ENCODE measurements at regions not wholly inside any gene's neighbourhood (a gene's known extent, or its start where the extent isn't known, plus 50 kb on each side); places are given as distances from the start of the nearest gene placed in this dataset.
"Not testable (repeated sequence)": the region's sequence is repeated elsewhere in the genome, so short reads cannot be mapped to it uniquely, and the experiment has no call there.

DNA sequence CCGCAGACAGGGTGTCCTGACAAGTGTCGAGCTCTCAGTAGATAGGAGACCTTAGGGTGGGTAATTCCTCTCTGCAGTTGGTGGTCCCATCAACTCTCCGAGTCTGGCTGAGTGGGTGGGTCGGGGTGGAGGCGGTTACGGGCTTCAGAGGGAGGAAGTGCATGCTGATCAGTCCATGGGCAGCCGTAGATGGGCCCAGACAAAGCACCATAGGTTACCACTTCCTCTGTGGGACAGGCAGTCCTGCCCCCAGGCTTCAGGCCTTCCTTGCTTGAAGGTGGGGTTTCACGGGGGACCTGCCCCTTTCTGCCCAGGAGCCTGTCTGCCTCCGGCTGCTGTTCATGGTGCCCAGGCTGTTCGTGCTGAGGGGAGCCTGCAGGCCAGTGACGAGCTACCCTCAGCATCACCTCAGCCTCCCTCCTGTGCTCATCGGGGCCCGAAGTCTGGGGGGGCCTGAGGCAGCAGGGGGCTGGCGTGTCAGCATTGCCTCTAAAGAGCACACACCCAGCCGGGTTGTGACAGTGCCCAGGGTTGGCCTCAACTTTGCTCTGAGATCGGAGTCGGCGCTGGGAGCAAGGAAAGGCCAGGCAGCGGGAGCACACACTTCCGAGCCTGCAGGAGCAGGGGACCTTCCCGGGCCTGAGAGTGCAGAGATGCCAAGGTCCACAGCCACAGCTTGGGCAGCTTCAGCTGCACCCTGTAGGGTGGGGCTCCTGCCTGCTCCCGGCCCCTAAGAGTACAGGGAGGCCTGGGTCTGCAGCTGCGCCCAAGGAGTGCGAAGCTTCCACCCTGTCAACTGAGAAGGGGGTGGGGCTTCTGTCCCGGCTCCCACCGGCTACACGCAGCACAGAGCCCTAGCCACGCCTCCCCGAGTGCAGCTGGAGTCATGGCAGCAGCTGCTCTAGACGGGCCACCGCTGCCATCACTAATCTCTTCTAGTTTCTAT is 225.4 kb upstream of the NRIP1 start:
- intact Hi-C loops (cut with DNase I): no loop called here
- DNase-seq (peak; percentile 47), ATAC-seq (ENCODE audit: poor library complexity) (peak; percentile 66)

- ATAC-seq (ENCODE audit: poor library complexity) (no peak), DNase-seq (peak; percentile 31)
- intact Hi-C loops (cut with DNase I): no loop called here
Observed at GRCh38 chr21:15291621-15292266, 226.9 kb upstream of the NRIP1 start.

GRCh38 chr21:15293240-15293639 is 228.4 kb upstream of the NRIP1 start:
- intact Hi-C loops (cut with DNase I): no loop called here
- ATAC-seq (ENCODE audit: poor library complexity): peak; percentile 64
- no peak for DNase-seq

DNA sequence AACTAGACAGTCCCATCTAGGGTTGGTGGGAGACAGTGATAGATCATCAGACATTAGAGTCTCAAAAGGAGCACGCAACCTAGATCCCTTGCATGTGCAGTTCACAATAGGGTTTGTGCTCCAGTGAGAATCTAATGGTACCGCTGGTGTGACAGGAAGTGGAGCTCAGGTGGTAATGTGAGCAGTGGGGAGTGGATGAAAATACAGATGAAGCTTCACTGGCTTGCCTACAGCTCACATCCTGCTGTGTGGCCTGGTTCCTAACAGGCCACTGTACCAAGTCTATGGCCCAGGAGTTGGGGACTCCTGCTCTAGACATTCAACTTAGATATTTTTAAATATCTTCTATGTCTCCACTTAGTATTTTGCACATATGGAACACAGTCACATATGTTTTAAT is 231.1 kb upstream of the NRIP1 start:
- intact Hi-C loops (cut with DNase I): no loop called here
- ATAC-seq (ENCODE audit: poor library complexity): no peak
- no peak for DNase-seq

- intact Hi-C loops (cut with DNase I): no loop called here
- DNase-seq (no peak), ATAC-seq (ENCODE audit: poor library complexity) (no peak)
Observed at GRCh38 chr21:15297824-15298223, 233.0 kb upstream of the NRIP1 start.

DNA sequence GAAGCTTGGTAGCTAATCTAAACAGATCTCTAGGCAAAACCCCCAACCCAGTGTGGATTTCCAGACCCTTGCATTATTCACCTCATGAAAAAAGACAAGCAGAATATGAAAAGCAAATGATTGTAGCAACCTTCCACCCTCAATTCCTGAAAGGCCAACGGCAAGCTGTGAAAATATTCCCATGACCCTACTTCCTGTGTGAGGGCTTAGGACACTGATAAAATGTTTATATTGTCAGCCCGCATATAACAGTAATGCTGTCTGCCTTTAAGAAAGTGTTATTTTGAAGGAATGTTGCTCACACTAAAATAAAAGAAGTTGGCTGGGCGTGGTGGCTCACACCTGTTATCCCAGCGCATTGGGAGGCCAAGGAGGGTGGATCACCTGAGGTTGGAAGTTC is 233.5 kb upstream of the NRIP1 start:
- ATAC-seq (ENCODE audit: poor library complexity) (no peak), DNase-seq (no peak)
- intact Hi-C loops (cut with DNase I): no loop called here

DNA sequence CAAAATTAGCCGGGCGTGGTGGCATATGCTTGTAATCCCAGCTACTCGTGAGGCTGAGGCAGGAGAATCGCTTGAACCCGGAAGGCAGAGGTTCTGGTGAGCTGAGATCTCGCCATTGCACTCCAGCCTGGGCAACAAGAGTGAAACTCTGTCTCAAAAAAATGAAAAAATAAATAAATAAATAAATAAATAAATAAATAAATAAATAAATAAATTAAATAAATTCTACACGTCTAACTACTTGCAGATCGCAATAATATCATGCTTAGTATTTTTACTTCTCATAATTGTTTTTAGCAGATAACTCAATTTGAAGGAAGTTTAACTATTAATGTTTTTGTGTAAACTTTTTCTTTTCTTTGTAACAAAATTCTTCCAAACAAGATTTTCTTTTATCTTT is 234.0 kb upstream of the NRIP1 start:
- DNase-seq; intact Hi-C loops (cut with DNase I); ATAC-seq (ENCODE audit: poor library complexity): not testable (repeated sequence)

DNA sequence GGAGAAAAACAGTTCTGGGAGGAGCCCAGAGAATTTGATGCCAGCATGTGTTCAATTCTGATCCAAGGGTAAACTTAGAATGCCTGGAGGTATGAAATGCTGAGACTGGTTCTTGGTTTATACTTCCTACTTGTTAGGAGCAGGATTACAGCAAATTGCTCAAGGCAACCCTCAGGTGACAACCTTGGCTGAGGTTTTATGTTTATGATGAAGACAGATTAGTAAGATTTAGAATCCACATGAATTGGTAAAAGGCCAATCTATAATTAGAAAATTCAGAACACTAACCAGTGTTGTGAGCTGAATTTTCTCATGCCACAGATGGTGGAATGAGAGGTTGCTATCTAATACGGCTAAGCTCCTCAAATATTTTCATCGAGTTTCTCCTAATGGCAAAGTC is 235.3 kb upstream of the NRIP1 start:
- DNase-seq (no peak), ATAC-seq (ENCODE audit: poor library complexity) (no peak)
- intact Hi-C loops (cut with DNase I): no loop called here

- ATAC-seq (ENCODE audit: poor library complexity) (peak; percentile 58), DNase-seq (no peak)
- intact Hi-C loops (cut with DNase I): no loop called here
Observed at GRCh38 chr21:15301014-15301413, 236.2 kb upstream of the NRIP1 start.

DNA sequence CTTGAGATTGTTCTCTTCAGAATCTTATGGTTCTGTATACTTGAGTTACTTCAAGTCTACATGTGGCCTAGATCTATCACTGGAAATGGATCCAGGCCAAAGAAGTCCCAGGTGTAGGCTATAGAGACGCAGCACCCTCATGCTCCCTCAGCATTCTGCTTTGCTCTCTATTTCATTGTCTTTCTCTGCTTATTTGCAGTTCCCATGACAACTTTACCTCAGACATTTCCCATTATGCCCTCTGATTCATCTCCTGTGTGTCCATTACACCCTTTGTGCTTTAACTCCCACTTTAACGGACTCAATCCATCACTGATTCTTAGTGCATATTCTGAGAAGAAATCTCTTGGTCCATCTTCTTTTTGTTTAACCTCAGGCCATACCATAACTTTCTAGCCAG is 236.9 kb upstream of the NRIP1 start:
- ATAC-seq (ENCODE audit: poor library complexity): no peak
- no peak for DNase-seq
- intact Hi-C loops (cut with DNase I): no loop called here

DNA sequence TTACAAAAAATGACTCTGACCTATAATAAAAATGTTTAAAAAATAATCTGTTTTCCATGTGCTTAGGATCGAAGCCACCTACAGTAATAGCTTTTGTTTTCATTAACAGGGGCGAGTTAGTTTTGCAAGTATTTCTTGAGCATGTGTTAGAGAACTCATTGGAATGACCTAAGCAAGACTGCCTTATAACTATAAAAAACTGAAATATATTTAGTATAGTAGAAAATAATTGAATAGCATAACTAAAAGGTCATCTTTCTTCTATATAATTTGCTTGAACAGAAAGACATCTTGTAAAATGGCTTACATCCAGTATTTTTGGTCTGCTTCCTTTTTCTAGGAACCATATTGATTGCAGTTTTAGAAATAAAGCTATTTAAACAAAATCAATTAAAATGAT is 241.5 kb upstream of the NRIP1 start:
- ATAC-seq (ENCODE audit: poor library complexity) (no peak), DNase-seq (no peak)
- intact Hi-C loops (cut with DNase I): no loop called here

DNA sequence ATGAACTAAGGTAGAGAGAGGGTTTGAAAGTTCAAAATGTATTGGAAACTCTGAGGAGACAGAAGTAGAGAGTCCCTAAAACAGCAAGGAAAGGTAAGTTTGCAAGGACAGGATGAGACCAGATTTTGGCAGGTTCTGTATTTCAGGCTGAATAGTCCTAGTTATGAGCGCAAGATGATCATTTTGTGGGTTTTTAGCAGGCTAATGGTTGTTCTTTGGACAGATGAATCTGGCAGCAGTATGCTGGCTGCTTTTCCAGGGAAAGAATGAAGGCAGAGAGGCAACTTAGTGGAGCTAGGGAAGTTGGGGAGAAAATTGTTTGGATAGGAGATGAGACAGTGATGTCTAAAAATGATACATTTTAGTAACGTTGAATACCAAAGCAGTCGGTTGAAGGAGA is 243.5 kb upstream of the NRIP1 start:
- no peak for ATAC-seq (ENCODE audit: poor library complexity)
- no peak for DNase-seq
- intact Hi-C loops (cut with DNase I): no loop called here

DNA sequence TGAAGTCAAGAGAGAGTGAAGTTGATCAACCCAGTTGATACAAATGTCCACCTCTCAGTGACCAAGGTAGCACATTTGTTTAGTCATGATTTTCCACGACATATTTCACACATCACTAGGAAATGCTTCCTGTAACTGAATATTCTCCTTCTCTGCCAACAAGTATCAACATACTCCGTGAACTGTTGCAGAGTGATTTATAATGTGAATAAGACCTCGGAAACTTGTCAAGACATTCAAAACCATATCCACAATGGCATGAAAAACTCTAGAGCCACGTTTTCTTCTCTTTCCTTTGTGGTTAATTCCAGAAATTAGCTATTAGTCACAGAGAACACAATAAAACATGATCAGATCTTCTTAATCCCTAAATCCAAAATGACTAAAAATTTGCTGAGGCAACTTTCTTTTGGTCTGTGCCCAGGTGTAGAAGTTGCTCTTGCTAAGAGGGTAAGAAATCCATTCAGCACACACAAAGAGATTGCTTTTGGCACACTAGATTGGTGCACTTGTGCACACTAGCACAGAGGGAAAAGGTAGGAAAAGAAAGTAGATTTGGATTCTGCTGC is 244.3 kb upstream of the NRIP1 start:
- ATAC-seq (ENCODE audit: poor library complexity) (no peak), DNase-seq (no peak)
- intact Hi-C loops (cut with DNase I): no loop called here

- peak; percentile 82 for DNase-seq
- peak; percentile 96 for ATAC-seq (ENCODE audit: poor library complexity)
- intact Hi-C loops (cut with DNase I): no loop called here
Observed at GRCh38 chr21:15309721-15310120, 244.9 kb upstream of the NRIP1 start.

DNA sequence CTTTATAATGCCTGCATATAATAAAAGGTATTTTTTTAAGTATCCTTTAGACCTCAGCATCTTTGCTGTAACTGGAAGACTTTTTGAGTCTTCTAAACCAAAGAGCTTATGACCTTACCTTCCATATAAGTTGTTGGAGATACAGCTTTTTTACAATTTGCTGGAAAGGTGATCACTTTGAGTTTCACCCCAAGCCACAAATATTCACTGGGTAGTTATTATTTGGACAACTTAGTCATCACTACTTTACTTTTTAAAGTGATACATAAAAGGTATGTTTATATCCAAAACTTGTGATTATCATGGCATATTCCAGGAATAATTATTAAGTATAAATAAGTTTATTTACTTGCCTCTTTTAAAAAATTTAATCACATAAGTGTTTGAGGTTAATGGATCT is 246.7 kb upstream of the NRIP1 start:
- intact Hi-C loops (cut with DNase I): no loop called here
- ATAC-seq (ENCODE audit: poor library complexity): no peak
- DNase-seq: no peak

GRCh38 chr21:15317034-15317433 is 252.2 kb upstream of the NRIP1 start:
- intact Hi-C loops (cut with DNase I); ATAC-seq (ENCODE audit: poor library complexity); DNase-seq: not testable (repeated sequence)

- ATAC-seq (ENCODE audit: poor library complexity): no peak
- intact Hi-C loops (cut with DNase I): no loop called here
- DNase-seq: no peak
Observed at GRCh38 chr21:15319727-15320126, 254.9 kb upstream of the NRIP1 start.

- DNase-seq (no peak), ATAC-seq (ENCODE audit: poor library complexity) (no peak)
- intact Hi-C loops (cut with DNase I): no loop called here
Observed at GRCh38 chr21:15324542-15324941, 259.7 kb upstream of the NRIP1 start.

- no peak for ATAC-seq (ENCODE audit: poor library complexity)
- intact Hi-C loops (cut with DNase I): no loop called here
- no peak for DNase-seq
Observed at GRCh38 chr21:15326032-15326867, 261.4 kb upstream of the NRIP1 start.

Measured in Right ventricle myocardium superior (tissue), 1 donor.